ENCODE measurements at regions not wholly inside any gene's neighbourhood (a gene's known extent, or its start where the extent isn't known, plus 50 kb on each side); places are given as distances from the start of the nearest gene placed in this dataset.

DNA sequence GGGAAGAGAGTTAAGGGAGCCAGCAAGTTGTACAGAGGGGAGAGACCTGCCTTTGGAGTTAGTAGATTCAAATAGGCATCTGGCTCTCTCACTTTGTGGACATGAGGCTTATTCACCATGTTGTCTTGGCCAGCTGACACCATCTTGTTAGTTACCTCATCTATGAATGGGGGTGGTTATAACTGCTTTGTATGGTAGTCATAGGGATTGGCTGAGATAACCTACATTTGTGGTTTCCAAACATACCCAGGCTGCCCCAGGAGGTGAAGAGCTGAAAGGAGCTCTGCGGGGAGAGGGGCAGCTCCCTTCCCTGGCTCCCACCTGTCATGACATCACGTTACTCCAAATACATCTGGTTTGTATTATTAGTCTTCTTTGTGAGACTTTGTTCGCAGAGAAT is 393.3 kb upstream of the AUTS2 start:
- Histone ChIP-seq H3K36me3 (replicated peaks; ENCODE audit: low read depth, low read length) (no peaks in the 10 kb centered on the region), H2AFZ (ENCODE audit: low read depth, low read length) (no peak overlapping the region), H4K20me1 (ENCODE audit: insufficient read depth, low read length) (no peaks in the 10 kb centered on the region), H3K27ac (ENCODE audit: low read length) (no peak overlapping the region), H3K27me3 (ENCODE audit: low read depth, low read length) (no peaks in the 10 kb centered on the region), H3K79me2 (ENCODE audit: low read length) (no peaks in the 10 kb centered on the region), H3K9me3 (ENCODE audit: insufficient read depth, low read length) (no peaks in the 10 kb centered on the region), H3K4me1 (ENCODE audit: low read length) (no peaks in the 10 kb centered on the region), H3K9ac (ENCODE audit: low read length) (no peak overlapping the region), H3K4me2 (ENCODE audit: low read length) (no peak overlapping the region), H3K4me3 (ENCODE audit: low read length) (no peak overlapping the region)
- TF ChIP-seq EZH2phosphoT487 (IDR thresholded peaks at IDR 0.05; ENCODE audit: low read depth), result no peak
- no peak for TF ChIP-seq CTCF (IDR thresholded peaks at IDR 0.05; ENCODE audit: low read depth, low read length)

DNA sequence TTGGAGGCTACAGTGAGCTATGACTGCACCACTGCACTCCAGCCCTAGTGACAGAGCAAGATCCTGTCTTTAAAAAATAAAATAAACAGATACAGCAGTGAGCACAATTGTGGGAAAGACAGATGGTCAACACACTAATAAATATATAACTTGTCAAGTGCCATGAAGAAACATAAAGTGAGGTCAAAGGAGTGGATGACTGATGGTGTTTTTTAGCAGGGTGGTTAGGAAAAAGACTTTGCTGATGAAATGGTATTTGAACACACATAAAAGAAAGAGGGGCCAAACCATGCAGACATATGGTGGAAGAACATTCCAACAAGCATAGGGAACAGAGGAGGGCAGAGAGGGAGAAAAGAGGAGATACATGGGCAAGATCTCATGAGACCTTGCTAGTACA is 392.7 kb upstream of the AUTS2 start:
- Histone ChIP-seq H3K9ac (ENCODE audit: low read length) (no peak overlapping the region), H4K20me1 (ENCODE audit: insufficient read depth, low read length) (no peaks in the 10 kb centered on the region), H3K79me2 (ENCODE audit: low read length) (no peaks in the 10 kb centered on the region), H3K36me3 (replicated peaks; ENCODE audit: low read depth, low read length) (no peaks in the 10 kb centered on the region), H3K4me1 (ENCODE audit: low read length) (no peaks in the 10 kb centered on the region), H3K4me3 (ENCODE audit: low read length) (no peak overlapping the region), H2AFZ (ENCODE audit: low read depth, low read length) (no peak overlapping the region), H3K4me2 (ENCODE audit: low read length) (no peak overlapping the region), H3K27ac (ENCODE audit: low read length) (no peak overlapping the region), H3K9me3 (ENCODE audit: insufficient read depth, low read length) (no peaks in the 10 kb centered on the region), H3K27me3 (ENCODE audit: low read depth, low read length) (no peaks in the 10 kb centered on the region)
- TF ChIP-seq EZH2phosphoT487 (IDR thresholded peaks at IDR 0.05; ENCODE audit: low read depth) (no peak), CTCF (IDR thresholded peaks at IDR 0.05; ENCODE audit: low read depth, low read length) (no peak)

DNA sequence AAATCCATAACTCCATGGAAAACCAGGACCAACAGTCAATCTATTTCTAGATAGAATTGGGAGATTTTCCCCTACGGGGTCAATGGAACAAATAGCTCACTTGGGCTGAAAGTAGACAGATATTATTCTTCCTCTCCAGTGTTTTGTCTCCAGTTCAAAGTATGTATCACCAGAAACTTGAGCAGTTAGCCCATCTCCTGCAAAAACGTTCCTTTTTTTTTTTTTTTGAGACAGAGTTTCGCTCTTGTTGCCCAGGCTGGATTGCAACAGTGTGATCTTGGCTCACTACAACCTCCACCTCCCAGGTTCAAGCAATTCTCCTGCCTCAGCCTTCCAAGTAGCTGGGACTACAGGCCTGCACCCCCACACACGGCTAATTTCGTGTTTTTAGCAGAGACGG is 390.0 kb upstream of the AUTS2 start:
- Histone ChIP-seq H3K9ac (ENCODE audit: low read length) (no peak overlapping the region), H3K36me3 (replicated peaks; ENCODE audit: low read depth, low read length) (no peaks in the 10 kb centered on the region), H2AFZ (ENCODE audit: low read depth, low read length) (no peak overlapping the region), H3K27ac (ENCODE audit: low read length) (no peak overlapping the region), H3K4me1 (ENCODE audit: low read length) (no peaks in the 10 kb centered on the region), H3K9me3 (ENCODE audit: insufficient read depth, low read length) (no peaks in the 10 kb centered on the region), H3K4me3 (ENCODE audit: low read length) (no peak overlapping the region), H3K4me2 (ENCODE audit: low read length) (no peak overlapping the region), H3K27me3 (ENCODE audit: low read depth, low read length) (no peaks in the 10 kb centered on the region), H3K79me2 (ENCODE audit: low read length) (no peaks in the 10 kb centered on the region), H4K20me1 (ENCODE audit: insufficient read depth, low read length) (no peaks in the 10 kb centered on the region)
- TF ChIP-seq CTCF (IDR thresholded peaks at IDR 0.05; ENCODE audit: low read depth, low read length) (no peak), EZH2phosphoT487 (IDR thresholded peaks at IDR 0.05; ENCODE audit: low read depth) (no peak)

DNA sequence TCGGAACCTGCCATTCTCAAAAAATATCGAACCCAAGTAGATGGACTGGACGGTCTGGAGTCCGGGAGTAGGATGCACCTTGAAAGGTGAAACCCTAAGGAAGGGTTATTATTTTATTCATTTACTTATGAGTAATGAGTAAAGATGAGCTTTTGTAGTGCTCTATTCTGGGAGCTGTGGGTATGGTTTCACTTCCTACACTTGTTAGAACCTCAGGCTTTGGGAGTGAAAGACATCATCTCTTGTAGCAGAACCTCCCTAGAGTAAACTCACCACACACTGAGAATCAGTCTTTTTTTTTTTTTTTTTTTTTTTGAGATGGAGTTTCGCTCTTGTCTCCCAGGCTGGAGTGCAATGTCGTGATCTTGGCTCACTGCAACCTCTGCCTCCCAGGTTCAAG is 389.4 kb upstream of the AUTS2 start:
- Histone ChIP-seq H3K4me1 (ENCODE audit: low read length) (no peaks in the 10 kb centered on the region), H3K27ac (ENCODE audit: low read length) (no peak overlapping the region), H3K4me2 (ENCODE audit: low read length) (no peak overlapping the region), H2AFZ (ENCODE audit: low read depth, low read length) (no peak overlapping the region), H3K36me3 (replicated peaks; ENCODE audit: low read depth, low read length) (no peaks in the 10 kb centered on the region), H3K27me3 (ENCODE audit: low read depth, low read length) (no peaks in the 10 kb centered on the region), H3K4me3 (ENCODE audit: low read length) (no peak overlapping the region), H3K79me2 (ENCODE audit: low read length) (no peaks in the 10 kb centered on the region), H4K20me1 (ENCODE audit: insufficient read depth, low read length) (no peaks in the 10 kb centered on the region), H3K9ac (ENCODE audit: low read length) (no peak overlapping the region), H3K9me3 (ENCODE audit: insufficient read depth, low read length) (no peaks in the 10 kb centered on the region)
- TF ChIP-seq CTCF (IDR thresholded peaks at IDR 0.05; ENCODE audit: low read depth, low read length) (no peak), EZH2phosphoT487 (IDR thresholded peaks at IDR 0.05; ENCODE audit: low read depth) (no peak)

Data from OCI-LY3 (cell line).